Psoas muscle (tissue), 7 donors: ENCODE measurements at regions not wholly inside any gene's neighbourhood (a gene's known extent, or its start where the extent isn't known, plus 50 kb on each side); places are given as distances from the start of the nearest gene placed in this dataset.

Experiments
- ATAC-seq, 4 donors: fragments of 200-7000 bp; cut with Tn5 transposase; one replicate each; pipeline ENCODE4 v1.9.1; 2020; ENCODE audit warnings: moderate library complexity in 3 of 4, mild to moderate bottlenecking in 2 of 4
- DNase-seq, 2 donors: peaks; one replicate each; pipeline ENCODE4 v3.0.0-alpha.2; 2020
- H3K27ac ChIP-seq: fragments of 200-600 bp; one replicate; pipeline ENCODE4 v1.8.0; 2022
- H3K27me3 ChIP-seq, 3 donors: fragments of 200-600 bp in 1 of 3; one replicate each; pipeline versions ENCODE4 v1.6.1 to v1.8.0; 2013 to 2022; ENCODE audit warnings: low read length in 2 of 3, mild to moderate bottlenecking in 2 of 3, moderate library complexity in 1 of 3; ENCODE audit not compliant: insufficient read depth in 3 of 3
- H3K36me3 ChIP-seq, 2 donors: fragments of 200-600 bp in 1 of 2; one replicate each; pipeline versions ENCODE4 v1.6.1 to v1.8.0; 2013 to 2022; ENCODE audit warnings: low read depth in 1 of 2, mild to moderate bottlenecking in 1 of 2, moderate library complexity in 1 of 2; ENCODE audit not compliant: insufficient read depth in 1 of 2
- H3K4me1 ChIP-seq: fragments of 200-600 bp; one replicate; pipeline ENCODE4 v1.8.0; 2022
- H3K4me3 ChIP-seq: fragments of 200-600 bp; one replicate; pipeline ENCODE4 v1.8.0; 2022; ENCODE audit warnings: mild to moderate bottlenecking
- H3K9me3 ChIP-seq: fragments of 200-600 bp; one replicate; pipeline ENCODE4 v1.8.0; 2022
- CTCF ChIP-seq: fragments of 200-600 bp; IDR thresholded peaks from one replicate; pipeline ENCODE4 v1.8.0; 2022; ENCODE audit warnings: antibody characterized with exemption
- WGBS, 3 donors: extraction: QIAGEN DNeasy Blood & Tissue Kit; methylation state at CpG; one replicate each; pipeline versions ENCODE4 v1.1.6 to v1.1.7; 2013; 5-methylcytosine and 5-hydroxymethylcytosine counted together
- intact Hi-C, 2 donors: fragments of 100-400 bp; cut with DNase I; formaldehyde crosslinking; loops; one replicate each; pipeline versions ENCODE4 v1.11.0 to v1.14.2; 2022
- donor health status: healthy with polysubstance abuse.
- donor health status: DM: no; HTN: no; CAD: no; lungs with moderate emphysema.
- donor health status: Bipolar disorder and iron deficiency.
- donor health status: healthy.
- donor health status: DM: yes; HTN: yes; CAD: no.
- donor health status: DM: no; HTN: no; CAD: no.
- donor health status: DM: yes; HTN: yes; CAD: no.

GRCh38 chr4:33323393-33323792, 2603.2 kb downstream of the PCDH7 start:
- WGBS, 3 donors = 80 to 89% (median 89%) methylated on average over 1 of the region's 1 CpG
- intact Hi-C loops = no loop called here
- no peaks in the 10 kb centered on the region for H3K27me3 ChIP-seq

GRCh38 chr4:33334416-33334815, 2614.2 kb downstream of the PCDH7 start:
- no peaks in the 10 kb centered on the region for H3K36me3 ChIP-seq
- H3K27ac ChIP-seq = no peak overlapping the region
- intact Hi-C loops = no loop called here
- H3K4me1 ChIP-seq = no peaks in the 10 kb centered on the region
- no peaks in the 10 kb centered on the region for H3K9me3 ChIP-seq
- no peak overlapping the region for H3K4me3 ChIP-seq
- H3K27me3 ChIP-seq = no peaks in the 10 kb centered on the region
- ATAC-seq (no peak), DNase-seq (no peak)
- WGBS, 3 donors = 64 to 80% (median 76%) methylated on average over 2 of the region's 2 CpGs
- TF ChIP-seq CTCF = no peak

More at GRCh38 chr4:33323393-33323792, 2603.2 kb downstream of the PCDH7 start:
- peaks cover 4% of the 10 kb centered on the region for H3K9me3 ChIP-seq
- no peaks in the 10 kb centered on the region for H3K4me1 ChIP-seq
- H3K36me3 ChIP-seq = no peaks in the 10 kb centered on the region
- H3K4me3 ChIP-seq = no peak overlapping the region
- no peak for TF ChIP-seq CTCF
- no peak for ATAC-seq
- H3K27ac ChIP-seq = no peak overlapping the region
- no peak for DNase-seq

- no peak for ATAC-seq
- intact Hi-C loops = no loop called here
Measured at GRCh38 chr4:33339762-33340161, 2619.6 kb downstream of the PCDH7 start.

GRCh38 chr4:33340168-33340567, 2620.0 kb downstream of the PCDH7 start:
- WGBS, 3 donors = 70 to 83% (median 81%) methylated on average over 5 of the region's 5 CpGs

More at GRCh38 chr4:33339762-33340161, 2619.6 kb downstream of the PCDH7 start:
- no peaks in the 10 kb centered on the region for H3K36me3 ChIP-seq
- no peaks in the 10 kb centered on the region for H3K27me3 ChIP-seq
- no peak overlapping the region for H3K27ac ChIP-seq
- TF ChIP-seq CTCF = no peak
- 77 to 82% (median 81%) methylated on average over 3 of the region's 3 CpGs for WGBS, 3 donors
- DNase-seq = no peak
- no peaks in the 10 kb centered on the region for H3K4me1 ChIP-seq
- H3K4me3 ChIP-seq = no peak overlapping the region
- no peaks in the 10 kb centered on the region for H3K9me3 ChIP-seq

More at GRCh38 chr4:33340168-33340567, 2620.0 kb downstream of the PCDH7 start:
- no peak for TF ChIP-seq CTCF
- Histone ChIP-seq H3K36me3 (no peaks in the 10 kb centered on the region), H3K4me1 (no peaks in the 10 kb centered on the region), H3K4me3 (no peak overlapping the region), H3K27me3 (no peaks in the 10 kb centered on the region), H3K27ac (no peak overlapping the region), H3K9me3 (no peaks in the 10 kb centered on the region)
- DNase-seq = no peak
- intact Hi-C loops = no loop called here
- ATAC-seq = no peak
